Neural cell (in vitro differentiated cells): ENCODE measurements at regions not wholly inside any gene's neighbourhood (a gene's known extent, or its start where the extent isn't known, plus 50 kb on each side); places are given as distances from the start of the nearest gene placed in this dataset.

Experiments
- H2AFZ ChIP-seq: fragments of 200-600, 300-800 bp; sonication (generic), shearing (Covaris generic); 2 replicates; pipeline ENCODE4 v1.6.0; 2014; ENCODE audit warnings: low read depth, mild to moderate bottlenecking, antibody characterized with exemption, low read length, moderate library complexity
- H3F3A ChIP-seq: fragments of 200-600 bp; shearing (Covaris generic); 2 replicates; pipeline ENCODE4 v1.6.1; 2016; ENCODE audit warnings: mild to moderate bottlenecking, moderate library complexity, mixed read lengths, antibody characterized with exemption, low read length; ENCODE audit not compliant: insufficient read depth, poor library complexity, severe bottlenecking
- H3K27ac ChIP-seq: fragments of 200-600, 300-800 bp; sonication (generic), shearing (Covaris generic); 2 replicates; pipeline ENCODE4 v1.5.1; 2014; ENCODE audit warnings: mild to moderate bottlenecking, low read length, moderate library complexity
- H3K27me3 ChIP-seq: fragments of 300-800, 200-600 bp; sonication (generic), shearing (Covaris generic); 2 replicates; pipeline ENCODE4 v1.6.0; 2014; ENCODE audit warnings: mild to moderate bottlenecking, low read depth, low read length, moderate library complexity; ENCODE audit not compliant: insufficient read depth
- H3K36me3 ChIP-seq: fragments of 300-800, 200-600 bp; sonication (generic), shearing (Covaris generic); 2 replicates; pipeline ENCODE4 v1.5.1; 2014; ENCODE audit warnings: mild to moderate bottlenecking, antibody characterized with exemption, low read length, moderate library complexity; ENCODE audit not compliant: insufficient read depth
- H3K4me2 ChIP-seq: fragments of 300-800, 200-600 bp; sonication (generic), shearing (Covaris generic); 2 replicates; pipeline ENCODE4 v1.6.0; 2014; ENCODE audit warnings: mild to moderate bottlenecking, low read length
- H3K4me3 ChIP-seq: fragments of 300-800, 200-600 bp; sonication (generic), shearing (Covaris generic); 2 replicates; pipeline ENCODE4 v1.5.1; 2014; ENCODE audit warnings: mild to moderate bottlenecking, low read length, moderate library complexity
- H3K79me2 ChIP-seq: fragments of 200-600 bp; shearing (Covaris generic); replicated peaks from 2 replicates; pipeline ENCODE4 v1.6.0; 2014; ENCODE audit warnings: mild to moderate bottlenecking, low read length, moderate library complexity; ENCODE audit not compliant: insufficient read depth
- H3K9ac ChIP-seq: fragments of 300-800, 200-600 bp; sonication (generic), shearing (Covaris generic); 2 replicates; pipeline ENCODE4 v1.6.1; 2016; ENCODE audit warnings: mild to moderate bottlenecking, low read length, mixed read lengths
- H3K9me2 ChIP-seq: fragments of 200-600 bp; shearing (Covaris generic); 2 replicates; pipeline ENCODE4 v1.6.1; 2016; ENCODE audit warnings: mild to moderate bottlenecking, low read length, mixed read lengths; ENCODE audit not compliant: insufficient read depth
- H3K9me3 ChIP-seq: fragments of 200-600, 300-800 bp; sonication (generic), shearing (Covaris generic); 2 replicates; pipeline ENCODE4 v1.6.1; 2016; ENCODE audit warnings: mild to moderate bottlenecking, mixed run types, low read length, moderate library complexity, mixed read lengths
- H4K20me1 ChIP-seq: fragments of 200-600 bp; shearing (Covaris generic); 2 replicates; pipeline ENCODE4 v1.6.1; 2016; ENCODE audit warnings: mild to moderate bottlenecking, mixed run types; ENCODE audit not compliant: insufficient read depth
- EP300 ChIP-seq: fragments of 450-650 bp; conservative IDR thresholded peaks from 2 replicates; pipeline ENCODE4 v1.6.1; 2014; ENCODE audit warnings: antibody characterized with exemption, mild to moderate bottlenecking, moderate library complexity; ENCODE audit not compliant: poor library complexity, severe bottlenecking
- EZH2 ChIP-seq: fragments of 200-600, 300-800 bp; shearing (Covaris generic), sonication (generic); IDR thresholded peaks from 2 replicates; pipeline ENCODE4 v1.6.1; 2014; ENCODE audit warnings: antibody characterized with exemption, low read length, borderline replicate concordance, mild to moderate bottlenecking; ENCODE audit not compliant: insufficient read depth, poor library complexity, severe bottlenecking
- MXI1 ChIP-seq: fragments of 450-650 bp; conservative IDR thresholded peaks from 2 replicates; pipeline ENCODE4 v1.6.1; 2014; ENCODE audit warnings: antibody characterized with exemption, mild to moderate bottlenecking; ENCODE audit not compliant: poor library complexity, severe bottlenecking
- POLR2AphosphoS5 ChIP-seq: IDR thresholded peaks from 2 replicates; pipeline ENCODE4 v1.6.1; 2012
- RAD21 ChIP-seq: fragments of 450-650 bp; conservative IDR thresholded peaks from 2 replicates; pipeline ENCODE4 v1.6.1; 2014; ENCODE audit warnings: antibody characterized with exemption, mild to moderate bottlenecking, moderate library complexity
- SMC3 ChIP-seq: fragments of 450-650 bp; conservative IDR thresholded peaks from 2 replicates; pipeline ENCODE4 v1.6.1; 2014; ENCODE audit warnings: antibody characterized with exemption, mild to moderate bottlenecking, moderate library complexity; ENCODE audit not compliant: poor library complexity
- TAF1 ChIP-seq: IDR thresholded peaks from 2 replicates; pipeline ENCODE4 v1.6.1; 2012; ENCODE audit warnings: low read depth
- TF ChIP-seq, protein P1 (sequence below): IDR thresholded peaks from 2 replicates; pipeline ENCODE4 v1.6.1; 2012; ENCODE audit warnings: borderline replicate concordance
- TF ChIP-seq, protein P2 (sequence below): fragments of 450-650 bp; IDR thresholded peaks from 2 replicates; pipeline ENCODE4 v1.5.1; 2014; ENCODE audit warnings: antibody characterized with exemption, mild to moderate bottlenecking, moderate library complexity; ENCODE audit not compliant: poor library complexity, severe bottlenecking

DNA sequence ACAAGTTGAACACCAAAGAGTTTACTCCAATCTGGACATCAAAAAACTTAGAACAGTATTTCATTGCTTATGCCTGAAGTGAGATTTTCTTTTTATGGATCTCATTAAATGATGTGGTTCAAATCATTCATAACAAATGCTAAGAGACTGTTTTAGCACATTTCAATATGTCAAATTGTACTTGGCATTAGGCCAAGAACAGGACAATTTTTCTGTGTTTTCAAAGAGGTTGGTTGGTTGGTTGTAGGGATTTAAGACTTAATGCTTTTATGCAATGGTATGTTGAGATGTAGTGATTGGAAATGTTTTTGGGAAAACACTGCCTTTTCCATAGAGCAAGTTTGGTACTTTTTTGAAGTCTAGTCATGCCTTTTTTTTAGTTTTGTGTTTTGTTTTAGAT is 510.4 kb downstream of the ZNF674 start:
- TF ChIP-seq EZH2 = no peak
- no peak for TF ChIP-seq SMC3
- TF ChIP-seq POLR2AphosphoS5 = no peak
- TF ChIP-seq TAF1 = no peak
- TF ChIP-seq, protein P1, sequence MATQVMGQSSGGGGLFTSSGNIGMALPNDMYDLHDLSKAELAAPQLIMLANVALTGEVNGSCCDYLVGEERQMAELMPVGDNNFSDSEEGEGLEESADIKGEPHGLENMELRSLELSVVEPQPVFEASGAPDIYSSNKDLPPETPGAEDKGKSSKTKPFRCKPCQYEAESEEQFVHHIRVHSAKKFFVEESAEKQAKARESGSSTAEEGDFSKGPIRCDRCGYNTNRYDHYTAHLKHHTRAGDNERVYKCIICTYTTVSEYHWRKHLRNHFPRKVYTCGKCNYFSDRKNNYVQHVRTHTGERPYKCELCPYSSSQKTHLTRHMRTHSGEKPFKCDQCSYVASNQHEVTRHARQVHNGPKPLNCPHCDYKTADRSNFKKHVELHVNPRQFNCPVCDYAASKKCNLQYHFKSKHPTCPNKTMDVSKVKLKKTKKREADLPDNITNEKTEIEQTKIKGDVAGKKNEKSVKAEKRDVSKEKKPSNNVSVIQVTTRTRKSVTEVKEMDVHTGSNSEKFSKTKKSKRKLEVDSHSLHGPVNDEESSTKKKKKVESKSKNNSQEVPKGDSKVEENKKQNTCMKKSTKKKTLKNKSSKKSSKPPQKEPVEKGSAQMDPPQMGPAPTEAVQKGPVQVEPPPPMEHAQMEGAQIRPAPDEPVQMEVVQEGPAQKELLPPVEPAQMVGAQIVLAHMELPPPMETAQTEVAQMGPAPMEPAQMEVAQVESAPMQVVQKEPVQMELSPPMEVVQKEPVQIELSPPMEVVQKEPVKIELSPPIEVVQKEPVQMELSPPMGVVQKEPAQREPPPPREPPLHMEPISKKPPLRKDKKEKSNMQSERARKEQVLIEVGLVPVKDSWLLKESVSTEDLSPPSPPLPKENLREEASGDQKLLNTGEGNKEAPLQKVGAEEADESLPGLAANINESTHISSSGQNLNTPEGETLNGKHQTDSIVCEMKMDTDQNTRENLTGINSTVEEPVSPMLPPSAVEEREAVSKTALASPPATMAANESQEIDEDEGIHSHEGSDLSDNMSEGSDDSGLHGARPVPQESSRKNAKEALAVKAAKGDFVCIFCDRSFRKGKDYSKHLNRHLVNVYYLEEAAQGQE = no peak
- TF ChIP-seq EP300 = no peak
- no peak for TF ChIP-seq MXI1
- TF ChIP-seq, protein P2, sequence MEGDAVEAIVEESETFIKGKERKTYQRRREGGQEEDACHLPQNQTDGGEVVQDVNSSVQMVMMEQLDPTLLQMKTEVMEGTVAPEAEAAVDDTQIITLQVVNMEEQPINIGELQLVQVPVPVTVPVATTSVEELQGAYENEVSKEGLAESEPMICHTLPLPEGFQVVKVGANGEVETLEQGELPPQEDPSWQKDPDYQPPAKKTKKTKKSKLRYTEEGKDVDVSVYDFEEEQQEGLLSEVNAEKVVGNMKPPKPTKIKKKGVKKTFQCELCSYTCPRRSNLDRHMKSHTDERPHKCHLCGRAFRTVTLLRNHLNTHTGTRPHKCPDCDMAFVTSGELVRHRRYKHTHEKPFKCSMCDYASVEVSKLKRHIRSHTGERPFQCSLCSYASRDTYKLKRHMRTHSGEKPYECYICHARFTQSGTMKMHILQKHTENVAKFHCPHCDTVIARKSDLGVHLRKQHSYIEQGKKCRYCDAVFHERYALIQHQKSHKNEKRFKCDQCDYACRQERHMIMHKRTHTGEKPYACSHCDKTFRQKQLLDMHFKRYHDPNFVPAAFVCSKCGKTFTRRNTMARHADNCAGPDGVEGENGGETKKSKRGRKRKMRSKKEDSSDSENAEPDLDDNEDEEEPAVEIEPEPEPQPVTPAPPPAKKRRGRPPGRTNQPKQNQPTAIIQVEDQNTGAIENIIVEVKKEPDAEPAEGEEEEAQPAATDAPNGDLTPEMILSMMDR = no peak
- TF ChIP-seq RAD21 = no peak
- no peaks in the 10 kb centered on the region for H3K9me3 ChIP-seq

DNA sequence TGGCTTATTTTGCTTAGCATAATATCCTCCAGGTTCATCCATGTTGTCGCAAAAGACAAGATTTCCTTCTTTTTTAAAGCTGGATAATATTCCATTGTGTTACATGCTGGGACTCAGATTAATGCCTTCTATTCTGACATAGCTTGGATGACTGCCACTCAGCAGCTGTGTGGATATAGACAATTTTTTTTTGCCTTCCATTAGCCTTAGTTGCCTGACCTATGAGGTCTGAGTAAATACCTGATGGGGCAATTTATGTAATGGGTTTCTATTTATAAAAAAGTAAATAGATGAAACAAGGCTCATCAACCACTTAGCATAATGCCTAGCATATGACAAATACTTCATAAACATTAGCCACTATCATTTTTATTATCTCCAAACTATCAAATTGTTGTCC is 515.4 kb downstream of the ZNF674 start:
- H2AFZ ChIP-seq = no peak overlapping the region
- TF ChIP-seq EP300 = no peak
- H3F3A ChIP-seq = no peaks in the 10 kb centered on the region
- H3K9ac ChIP-seq = no peak overlapping the region
- H3K9me3 ChIP-seq = no peaks in the 10 kb centered on the region
- no peak overlapping the region for H3K4me3 ChIP-seq
- no peak overlapping the region for H3K27ac ChIP-seq
- no peaks in the 10 kb centered on the region for H3K36me3 ChIP-seq
- H4K20me1 ChIP-seq = no peaks in the 10 kb centered on the region
- H3K4me2 ChIP-seq = no peak overlapping the region
- H3K9me2 ChIP-seq = no peaks in the 10 kb centered on the region
- no peaks in the 10 kb centered on the region for H3K27me3 ChIP-seq
- H3K79me2 ChIP-seq = no peaks in the 10 kb centered on the region

More for the DNA sequence above, 510.4 kb downstream of the ZNF674 start:
- no peaks in the 10 kb centered on the region for H4K20me1 ChIP-seq
- no peak overlapping the region for H3K4me3 ChIP-seq
- H3K9me2 ChIP-seq = no peaks in the 10 kb centered on the region
- H2AFZ ChIP-seq = no peak overlapping the region
- no peak overlapping the region for H3K9ac ChIP-seq
- H3K36me3 ChIP-seq = no peaks in the 10 kb centered on the region
- H3F3A ChIP-seq = no peaks in the 10 kb centered on the region
- H3K27ac ChIP-seq = no peak overlapping the region
- H3K79me2 ChIP-seq = no peaks in the 10 kb centered on the region
- no peak overlapping the region for H3K4me2 ChIP-seq
- H3K27me3 ChIP-seq = no peaks in the 10 kb centered on the region

DNA sequence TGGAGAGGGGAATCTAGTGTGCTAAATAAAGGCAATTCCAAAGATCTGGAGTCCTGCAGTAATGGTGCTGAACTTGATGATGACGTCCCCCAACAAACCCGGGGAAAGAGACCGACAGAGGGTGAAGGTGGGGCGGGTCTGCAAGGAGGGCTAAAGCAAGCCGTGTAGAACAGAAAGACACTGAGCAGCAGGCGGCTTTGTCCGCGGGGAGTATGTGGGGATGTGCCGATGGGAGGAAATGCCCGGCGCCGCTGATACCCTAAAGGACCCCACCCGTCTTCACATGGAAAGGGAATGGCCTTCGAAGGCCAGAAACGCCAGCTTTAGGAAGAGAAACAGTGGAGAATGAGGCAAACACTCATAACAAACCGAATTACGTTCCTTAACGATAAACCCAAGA is 528.9 kb downstream of the ZNF674 start:
- H3K27ac ChIP-seq = no peak overlapping the region
- H3K79me2 ChIP-seq = no peaks in the 10 kb centered on the region
- no peaks in the 10 kb centered on the region for H3F3A ChIP-seq
- H3K9me2 ChIP-seq = no peaks in the 10 kb centered on the region
- H3K4me2 ChIP-seq = no peak overlapping the region
- H3K36me3 ChIP-seq = no peaks in the 10 kb centered on the region
- H3K4me3 ChIP-seq = no peak overlapping the region
- TF ChIP-seq, protein P1 = no peak
- no peak for TF ChIP-seq MXI1
- no peak for TF ChIP-seq RAD21
- TF ChIP-seq, protein P2 = no peak
- TF ChIP-seq POLR2AphosphoS5 = no peak
- no peak for TF ChIP-seq EZH2
- H3K9ac ChIP-seq = no peak overlapping the region
- no peaks in the 10 kb centered on the region for H3K9me3 ChIP-seq
- H2AFZ ChIP-seq = no peak overlapping the region
- no peaks in the 10 kb centered on the region for H3K27me3 ChIP-seq
- no peaks in the 10 kb centered on the region for H4K20me1 ChIP-seq
